Prostate gland (tissue), 2 donors: ENCODE measurements at regions not wholly inside any gene's neighbourhood (a gene's known extent, or its start where the extent isn't known, plus 50 kb on each side); places are given as distances from the start of the nearest gene placed in this dataset.
A peak's percentile ranks its signal among the peaks of the same experiment; 100 is the strongest.

ENCODE experiments used
- DNase-seq: peaks from one replicate; pipeline ENCODE4 v3.0.0-alpha.2; 2019; ENCODE audit warnings: low spot score
- H3K27ac ChIP-seq, 2 donors: fragments of 200-600 bp; sonication (generic); 2 replicates each; pipeline ENCODE4 v1.5.1; 2017 to 2019
- H3K27me3 ChIP-seq: fragments of 200-600 bp; sonication (generic); replicated peaks from 2 replicates; pipeline ENCODE4 v1.5.1; 2019; ENCODE audit not compliant: insufficient read depth
- H3K36me3 ChIP-seq, 2 donors: fragments of 200-600 bp; sonication (generic); 1 replicate in 1 of 2; 2 replicates in 1 of 2; pipeline versions ENCODE4 v1.5.1 to v1.8.1; 2017 to 2019
- H3K4me1 ChIP-seq: fragments of 200-600 bp; sonication (generic); replicated peaks from 2 replicates; pipeline ENCODE4 v1.5.1; 2019
- H3K4me3 ChIP-seq, 2 donors: fragments of 200-600 bp; sonication (generic); 2 replicates each; pipeline ENCODE4 v1.5.1; 2017 to 2019
- H3K9me3 ChIP-seq: fragments of 200-600 bp; sonication (generic); 2 replicates; pipeline ENCODE4 v1.5.1; 2017
- POLR2A ChIP-seq: fragments of 450-650 bp; IDR thresholded peaks from one replicate; pipeline ENCODE4 v1.6.1; 2016; ENCODE audit warnings: antibody characterized with exemption, mild to moderate bottlenecking
- POLR2AphosphoS5 ChIP-seq: sonication (generic); formaldehyde crosslinking; IDR thresholded peaks from one replicate; pipeline ENCODE4 v1.6.1; 2017; ENCODE audit warnings: antibody characterized with exemption
- WGBS: methylation state at CpG from one replicate; pipeline ENCODE4 v1.1.5; 2018; 5-methylcytosine and 5-hydroxymethylcytosine counted together
- intact Hi-C: fragments of 100-400 bp; cut with DNase I; formaldehyde crosslinking; loops from one replicate; pipeline ENCODE4 v1.14.2; 2022
- TF ChIP-seq, protein P1 (sequence below), 4 experiments: fragments of 200-600 bp in 2 of 4; fragments of 450-650 bp in 2 of 4; sonication (generic) in 2 of 4; IDR thresholded peaks; 1 replicate in 3 of 4; 2 replicates in 1 of 4; pipeline ENCODE4 v1.5.1; 2016 to 2019; ENCODE audit warnings: antibody characterized with exemption in 4 of 4, mild to moderate bottlenecking in 2 of 4, moderate library complexity in 2 of 4

DNA sequence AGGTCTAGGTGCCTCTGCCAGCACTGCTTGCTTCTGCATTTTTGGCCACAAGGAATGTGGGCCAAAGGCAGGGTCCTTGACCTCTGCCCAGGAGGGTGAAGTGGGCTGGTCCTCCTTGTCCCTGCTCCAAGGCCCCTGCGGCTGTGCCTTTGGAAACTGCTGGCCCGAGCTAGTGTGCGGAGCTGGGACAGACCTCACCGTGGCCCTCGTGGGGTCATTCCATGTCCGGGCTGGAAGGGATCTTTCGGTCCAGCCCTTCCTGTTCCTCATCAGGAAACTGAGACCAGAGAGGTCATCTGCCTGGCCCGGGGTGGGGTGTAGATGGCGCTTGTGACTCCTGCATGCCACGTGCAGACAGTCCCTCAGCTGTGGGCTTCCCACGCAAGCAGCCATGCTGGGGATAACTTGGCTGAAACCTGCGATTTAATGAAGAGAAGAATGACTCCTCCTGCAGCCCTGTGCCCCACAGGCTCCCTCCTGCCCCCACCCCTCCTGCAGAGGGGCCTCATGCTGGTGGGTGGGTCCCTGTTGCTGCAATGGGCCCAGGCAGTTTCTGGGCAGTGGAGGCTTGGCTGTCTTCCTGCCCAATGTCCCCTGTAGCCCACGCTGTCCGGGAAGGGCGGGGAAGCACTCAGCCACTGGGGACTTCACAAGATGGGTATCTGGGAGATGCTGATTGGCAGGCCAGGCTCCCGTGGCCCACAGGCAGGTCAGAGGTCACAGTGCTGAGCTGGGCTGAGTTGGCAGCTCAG, 245.2 kb downstream of the SEC14L1 start:
- Histone ChIP-seq H3K36me3 (no peaks in the 10 kb centered on the region), H3K27ac (peak overlapping the region; percentile 48 to 64), H3K27me3 (no peaks in the 10 kb centered on the region), H3K9me3 (no peaks in the 10 kb centered on the region), H3K4me1 (peaks cover 29% of the 10 kb centered on the region), H3K4me3 (no peak overlapping the region)
- TF ChIP-seq, protein P1, sequence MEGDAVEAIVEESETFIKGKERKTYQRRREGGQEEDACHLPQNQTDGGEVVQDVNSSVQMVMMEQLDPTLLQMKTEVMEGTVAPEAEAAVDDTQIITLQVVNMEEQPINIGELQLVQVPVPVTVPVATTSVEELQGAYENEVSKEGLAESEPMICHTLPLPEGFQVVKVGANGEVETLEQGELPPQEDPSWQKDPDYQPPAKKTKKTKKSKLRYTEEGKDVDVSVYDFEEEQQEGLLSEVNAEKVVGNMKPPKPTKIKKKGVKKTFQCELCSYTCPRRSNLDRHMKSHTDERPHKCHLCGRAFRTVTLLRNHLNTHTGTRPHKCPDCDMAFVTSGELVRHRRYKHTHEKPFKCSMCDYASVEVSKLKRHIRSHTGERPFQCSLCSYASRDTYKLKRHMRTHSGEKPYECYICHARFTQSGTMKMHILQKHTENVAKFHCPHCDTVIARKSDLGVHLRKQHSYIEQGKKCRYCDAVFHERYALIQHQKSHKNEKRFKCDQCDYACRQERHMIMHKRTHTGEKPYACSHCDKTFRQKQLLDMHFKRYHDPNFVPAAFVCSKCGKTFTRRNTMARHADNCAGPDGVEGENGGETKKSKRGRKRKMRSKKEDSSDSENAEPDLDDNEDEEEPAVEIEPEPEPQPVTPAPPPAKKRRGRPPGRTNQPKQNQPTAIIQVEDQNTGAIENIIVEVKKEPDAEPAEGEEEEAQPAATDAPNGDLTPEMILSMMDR (IDR thresholded peaks at IDR 0.05): no peak
- no peak for TF ChIP-seq POLR2AphosphoS5
- no peak for TF ChIP-seq POLR2A
- WGBS: 52% methylated on average over 11 of the region's 16 CpGs
- DNase-seq: no peak
- intact Hi-C loops: no loop called here

- H3K9me3 ChIP-seq: no peaks in the 10 kb centered on the region
- H3K4me1 ChIP-seq: peaks cover 30% of the 10 kb centered on the region
- no peaks in the 10 kb centered on the region for H3K27me3 ChIP-seq
- H3K36me3 ChIP-seq: no peaks in the 10 kb centered on the region
- no peak overlapping the region for H3K4me3 ChIP-seq
- DNase-seq: no peak
- peak overlapping the region; percentile 48 to 64 for H3K27ac ChIP-seq
- intact Hi-C loops: no loop called here
- 79% methylated on average over 8 of the region's 8 CpGs for WGBS
- no peak for TF ChIP-seq POLR2AphosphoS5
- TF ChIP-seq POLR2A: no peak
- TF ChIP-seq, protein P1 (IDR thresholded peaks at IDR 0.05): no peak
Observed at GRCh38 chr17:77386502-77387192, 245.9 kb downstream of the SEC14L1 start.

DNA sequence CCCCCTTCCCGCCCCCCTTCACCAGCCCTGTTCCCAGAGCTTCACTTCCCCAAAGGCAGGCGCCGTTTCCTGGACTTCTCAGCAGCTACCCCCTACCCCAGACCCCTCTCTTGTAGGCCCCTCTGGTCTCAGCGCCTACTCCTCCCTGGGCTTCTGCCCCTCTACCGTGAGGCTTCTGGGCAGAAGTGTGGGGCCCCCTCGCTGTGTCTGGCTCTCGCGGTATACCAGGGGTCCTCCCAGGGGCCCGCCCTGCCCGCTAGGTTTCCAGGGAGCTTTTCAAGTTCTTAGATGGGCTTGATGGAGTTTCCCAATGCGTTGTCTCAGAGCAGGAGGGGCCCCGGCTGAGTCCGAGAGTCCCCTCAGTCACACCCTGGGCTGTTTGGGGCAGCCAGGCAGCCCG, 247.1 kb downstream of the SEC14L1 start:
- Histone ChIP-seq H3K4me1 (peaks cover 35% of the 10 kb centered on the region), H3K27ac (peak overlapping the region; percentile 64 to 69), H3K9me3 (no peaks in the 10 kb centered on the region), H3K4me3 (no peak overlapping the region), H3K27me3 (no peaks in the 10 kb centered on the region), H3K36me3 (no peaks in the 10 kb centered on the region)
- WGBS: 77% methylated on average over 14 of the region's 14 CpGs
- TF ChIP-seq, protein P1 (IDR thresholded peaks at IDR 0.05): no peak
- TF ChIP-seq POLR2A (no peak), POLR2AphosphoS5 (no peak)
- intact Hi-C loops: no loop called here
- DNase-seq: no peak

- intact Hi-C loops: no loop called here
- TF ChIP-seq POLR2AphosphoS5 (no peak), POLR2A (no peak)
- TF ChIP-seq, protein P1 (IDR thresholded peaks at IDR 0.05): no peak
- H3K4me3 ChIP-seq: no peak overlapping the region
- H3K27ac ChIP-seq: peak overlapping the region; percentile 64 to 69
- WGBS: 45% methylated on average over 29 of the region's 29 CpGs
- no peaks in the 10 kb centered on the region for H3K9me3 ChIP-seq
- no peaks in the 10 kb centered on the region for H3K27me3 ChIP-seq
- H3K36me3 ChIP-seq: no peaks in the 10 kb centered on the region
- no peak for DNase-seq
- peaks cover 30% of the 10 kb centered on the region for H3K4me1 ChIP-seq
Observed at GRCh38 chr17:77388384-77389306, 247.9 kb downstream of the SEC14L1 start.
